ENCODE measurements at regions not wholly inside any gene's neighbourhood (a gene's known extent, or its start where the extent isn't known, plus 50 kb on each side); places are given as distances from the start of the nearest gene placed in this dataset.

DNA sequence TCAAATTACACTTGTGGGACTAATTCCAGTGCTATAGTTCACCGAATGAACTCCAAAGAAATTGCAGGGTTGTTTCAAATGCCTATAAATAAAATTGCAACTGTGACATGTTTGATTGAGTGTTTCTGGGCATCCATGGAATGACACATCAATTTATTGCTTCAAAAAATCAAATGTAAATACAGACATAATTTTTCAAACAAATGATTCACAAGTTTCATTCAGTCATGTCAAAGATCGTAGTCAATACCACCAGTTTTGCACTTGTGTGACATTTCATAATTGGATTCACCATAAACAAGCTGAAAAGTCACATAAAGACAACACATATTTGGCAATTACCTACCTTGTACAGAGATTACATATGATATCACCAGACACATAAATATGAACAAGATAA, 350.8 kb downstream of the CDH2 start:
- Histone ChIP-seq H3K9me3 (ENCODE audit: control insufficient read depth in 4 of 4, insufficient read depth in 3 of 4, low read length in 3 of 4) (no peaks in the 10 kb centered on the region), H3K9ac (ENCODE audit: insufficient read depth in 1 of 2, low read length in 2 of 2) (no peak overlapping the region), H3K27ac (ENCODE audit: low read depth in 1 of 2, low read length in 1 of 2) (no peak overlapping the region), H3K4me1 (ENCODE audit: control insufficient read depth in 5 of 5, insufficient read depth in 5 of 5, low read length in 5 of 5) (no peaks in the 10 kb centered on the region), H3K4me3 (no peak overlapping the region), H3K27me3 (ENCODE audit: control insufficient read depth in 3 of 3, insufficient read depth in 3 of 3, low read length in 2 of 3) (no peaks in the 10 kb centered on the region), H3K36me3 (ENCODE audit: control insufficient read depth in 4 of 4, insufficient read depth in 4 of 4, low read length in 4 of 4) (no peaks in the 10 kb centered on the region)
- no peak for DNase-seq
- no peak for ATAC-seq (ENCODE audit: insufficient read depth, low FRiP score)
- TF ChIP-seq, protein P1, sequence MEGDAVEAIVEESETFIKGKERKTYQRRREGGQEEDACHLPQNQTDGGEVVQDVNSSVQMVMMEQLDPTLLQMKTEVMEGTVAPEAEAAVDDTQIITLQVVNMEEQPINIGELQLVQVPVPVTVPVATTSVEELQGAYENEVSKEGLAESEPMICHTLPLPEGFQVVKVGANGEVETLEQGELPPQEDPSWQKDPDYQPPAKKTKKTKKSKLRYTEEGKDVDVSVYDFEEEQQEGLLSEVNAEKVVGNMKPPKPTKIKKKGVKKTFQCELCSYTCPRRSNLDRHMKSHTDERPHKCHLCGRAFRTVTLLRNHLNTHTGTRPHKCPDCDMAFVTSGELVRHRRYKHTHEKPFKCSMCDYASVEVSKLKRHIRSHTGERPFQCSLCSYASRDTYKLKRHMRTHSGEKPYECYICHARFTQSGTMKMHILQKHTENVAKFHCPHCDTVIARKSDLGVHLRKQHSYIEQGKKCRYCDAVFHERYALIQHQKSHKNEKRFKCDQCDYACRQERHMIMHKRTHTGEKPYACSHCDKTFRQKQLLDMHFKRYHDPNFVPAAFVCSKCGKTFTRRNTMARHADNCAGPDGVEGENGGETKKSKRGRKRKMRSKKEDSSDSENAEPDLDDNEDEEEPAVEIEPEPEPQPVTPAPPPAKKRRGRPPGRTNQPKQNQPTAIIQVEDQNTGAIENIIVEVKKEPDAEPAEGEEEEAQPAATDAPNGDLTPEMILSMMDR (IDR thresholded peaks at IDR 0.05; ENCODE audit: control extremely low read depth, extremely low read depth), result no peak
- 81 to 86% methylated on average over 2 of the region's 2 CpGs for WGBS, 2 donors

DNA sequence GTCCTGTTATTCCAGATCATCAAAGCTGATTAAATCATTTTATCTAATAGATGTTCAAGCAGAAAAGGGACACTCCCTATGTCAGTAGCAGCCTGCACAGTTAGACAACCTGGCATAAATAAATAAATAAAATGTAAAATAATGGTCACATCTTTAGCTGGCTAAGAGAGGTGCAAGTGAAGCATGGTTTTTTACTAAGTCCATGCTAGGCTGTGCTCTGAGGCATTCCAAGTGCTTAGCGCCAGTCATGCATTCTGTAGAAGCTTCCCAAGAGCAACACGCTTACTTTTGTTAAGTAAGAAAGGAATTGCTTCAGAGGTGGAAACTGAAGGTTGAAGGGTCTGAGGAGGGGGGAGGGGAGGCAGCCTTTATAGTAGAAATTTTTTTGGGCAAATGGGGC, 351.2 kb downstream of the CDH2 start:
- TF ChIP-seq, protein P1 (IDR thresholded peaks at IDR 0.05; ENCODE audit: control extremely low read depth, extremely low read depth), result no peak
- H3K9ac ChIP-seq (ENCODE audit: insufficient read depth in 1 of 2, low read length in 2 of 2), result no peak overlapping the region
- no peaks in the 10 kb centered on the region for H3K9me3 ChIP-seq (ENCODE audit: control insufficient read depth in 4 of 4, insufficient read depth in 3 of 4, low read length in 3 of 4)
- no peaks in the 10 kb centered on the region for H3K27me3 ChIP-seq (ENCODE audit: control insufficient read depth in 3 of 3, insufficient read depth in 3 of 3, low read length in 2 of 3)
- H3K4me3 ChIP-seq, result no peak overlapping the region
- WGBS, 2 donors, result 83 to 88% methylated on average over 2 of the region's 2 CpGs
- H3K4me1 ChIP-seq (ENCODE audit: control insufficient read depth in 5 of 5, insufficient read depth in 5 of 5, low read length in 5 of 5), result no peaks in the 10 kb centered on the region
- ATAC-seq (ENCODE audit: insufficient read depth, low FRiP score) (no peak), DNase-seq (no peak)
- no peaks in the 10 kb centered on the region for H3K36me3 ChIP-seq (ENCODE audit: control insufficient read depth in 4 of 4, insufficient read depth in 4 of 4, low read length in 4 of 4)
- no peak overlapping the region for H3K27ac ChIP-seq (ENCODE audit: low read depth in 1 of 2, low read length in 1 of 2)

DNA sequence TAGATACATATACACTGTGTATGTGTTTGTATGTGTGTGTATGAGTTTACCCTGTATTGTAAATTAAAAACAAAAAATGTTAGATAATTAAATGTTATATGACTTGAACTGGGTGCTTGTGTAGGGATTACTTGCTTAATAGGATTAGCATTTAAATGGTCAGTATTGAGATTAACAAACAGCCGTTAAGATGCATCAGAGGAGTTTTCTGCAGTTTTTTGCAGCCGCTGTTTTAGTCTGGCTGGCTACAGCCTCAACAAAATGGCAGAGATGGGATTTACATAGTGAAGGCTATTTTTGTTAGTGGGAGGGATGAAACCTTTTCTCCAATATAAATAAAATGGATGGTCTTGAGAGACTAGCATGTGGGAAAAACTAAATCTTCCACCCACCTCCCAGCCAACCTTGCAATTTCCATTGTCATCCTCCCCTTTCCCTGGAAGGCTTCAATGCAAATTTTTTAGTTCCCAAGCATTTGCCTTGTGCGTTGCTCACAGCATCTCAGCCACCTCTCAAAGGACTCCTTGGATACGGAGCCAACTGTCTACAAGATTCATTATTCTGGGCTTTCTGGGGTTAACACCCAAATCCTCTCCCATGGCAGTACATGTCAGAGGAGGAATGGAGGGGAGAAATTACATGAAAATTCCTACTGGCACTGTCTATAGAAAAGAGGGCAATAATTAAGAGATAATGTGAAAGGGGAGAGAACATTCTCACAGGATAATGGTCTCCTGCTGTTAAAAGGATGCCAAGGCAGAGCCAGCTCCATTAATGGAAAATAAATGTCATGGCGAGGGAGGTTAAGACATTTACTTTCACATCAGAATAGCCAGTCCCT, 351.9 kb downstream of the CDH2 start:
- Histone ChIP-seq H3K9ac (ENCODE audit: insufficient read depth in 1 of 2, low read length in 2 of 2) (no peak overlapping the region), H3K27ac (ENCODE audit: low read depth in 1 of 2, low read length in 1 of 2) (no peak overlapping the region), H3K36me3 (ENCODE audit: control insufficient read depth in 4 of 4, insufficient read depth in 4 of 4, low read length in 4 of 4) (no peaks in the 10 kb centered on the region), H3K27me3 (ENCODE audit: control insufficient read depth in 3 of 3, insufficient read depth in 3 of 3, low read length in 2 of 3) (no peaks in the 10 kb centered on the region), H3K4me1 (ENCODE audit: control insufficient read depth in 5 of 5, insufficient read depth in 5 of 5, low read length in 5 of 5) (no peaks in the 10 kb centered on the region), H3K9me3 (ENCODE audit: control insufficient read depth in 4 of 4, insufficient read depth in 3 of 4, low read length in 3 of 4) (no peaks in the 10 kb centered on the region), H3K4me3 (no peak overlapping the region)
- ATAC-seq (ENCODE audit: insufficient read depth, low FRiP score) (no peak), DNase-seq (no peak)
- TF ChIP-seq, protein P1 (IDR thresholded peaks at IDR 0.05; ENCODE audit: control extremely low read depth, extremely low read depth), result no peak
- 71 to 75% methylated on average over 5 of the region's 5 CpGs for WGBS, 2 donors

Data from lung (tissue), 11 donors.